NAMALWA (cell line): ENCODE measurements at regions not wholly inside any gene's neighbourhood (a gene's known extent, or its start where the extent isn't known, plus 50 kb on each side); places are given as distances from the start of the nearest gene placed in this dataset.
A peak's percentile ranks its signal among the peaks of the same experiment; 100 is the strongest.

Experiments used
- DNase-seq: peaks from one replicate; pipeline ENCODE4 v3.0.0-alpha.2; 2015; ENCODE audit warnings: low spot score

DNA sequence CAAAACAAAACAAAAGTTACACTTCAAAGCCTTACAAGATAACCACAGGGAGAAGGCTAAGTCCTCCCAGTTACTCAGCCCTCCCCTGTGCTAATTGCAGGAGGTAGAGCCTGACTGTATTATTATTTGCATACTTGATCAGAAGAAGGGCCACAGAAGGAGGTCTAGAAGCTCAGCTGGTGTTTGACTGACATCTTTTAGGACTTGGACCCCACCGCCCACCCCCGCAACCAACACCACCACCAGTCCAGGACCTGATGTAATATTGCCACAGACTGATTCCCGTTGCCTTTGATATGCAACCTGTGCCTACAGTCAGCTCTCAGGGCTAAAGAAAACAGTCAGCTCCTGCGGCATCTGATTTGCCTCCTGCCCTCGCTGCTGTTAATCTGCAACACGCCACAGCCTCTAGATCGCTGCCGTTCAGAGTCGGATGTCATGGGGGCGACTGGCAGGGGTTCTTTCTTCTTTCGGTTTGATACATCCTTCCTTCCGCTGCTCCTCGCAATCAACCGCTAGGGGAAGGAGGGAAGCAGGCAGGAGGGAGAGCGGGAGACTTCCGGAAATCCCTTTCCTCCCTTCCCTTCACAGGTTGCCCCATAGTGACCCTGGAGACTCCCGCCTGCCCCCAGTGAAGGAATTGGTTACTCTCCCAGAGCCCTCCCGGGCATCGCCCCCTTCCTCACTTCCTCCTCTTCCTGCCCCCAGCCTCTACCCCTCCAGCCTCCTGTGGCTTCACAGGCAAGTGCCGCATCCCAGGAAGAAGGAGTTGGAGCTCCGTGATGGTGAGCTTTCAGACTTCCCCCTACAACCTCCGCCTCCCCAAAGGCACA, 90.5 kb upstream of the SOX9 start:
- DNase-seq: peak; percentile 84

DNA sequence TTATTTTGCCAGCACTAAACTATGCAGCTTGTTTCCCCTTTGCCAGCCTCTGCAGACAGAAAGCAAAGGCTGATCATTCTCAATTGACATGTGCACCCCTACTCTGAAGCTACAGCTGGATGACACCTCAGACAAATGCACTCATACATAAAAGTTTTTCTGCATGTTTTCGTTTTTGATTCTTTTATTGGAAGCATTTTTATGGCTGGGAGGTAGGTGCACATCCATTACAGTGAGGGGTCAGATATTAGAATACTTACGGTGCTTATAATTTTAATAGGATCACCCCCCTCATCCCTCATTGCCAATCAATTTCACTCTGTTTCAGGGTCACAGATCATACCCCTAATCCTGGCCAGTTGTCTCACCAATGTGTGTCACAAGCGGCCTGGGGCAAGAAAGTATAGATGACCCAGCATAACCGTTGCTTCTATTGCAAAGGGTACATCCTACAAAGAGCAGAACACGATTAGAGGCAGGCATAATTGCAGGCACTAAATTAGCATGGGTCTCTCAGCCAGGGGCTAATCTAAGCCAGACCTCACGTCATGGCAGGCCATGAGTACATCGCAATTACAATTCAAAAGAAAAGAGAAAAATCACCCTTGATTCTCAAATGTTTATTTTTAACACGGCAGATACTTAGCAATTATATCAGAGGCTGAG, 89.5 kb upstream of the SOX9 start:
- peak; percentile 5 for DNase-seq

DNA sequence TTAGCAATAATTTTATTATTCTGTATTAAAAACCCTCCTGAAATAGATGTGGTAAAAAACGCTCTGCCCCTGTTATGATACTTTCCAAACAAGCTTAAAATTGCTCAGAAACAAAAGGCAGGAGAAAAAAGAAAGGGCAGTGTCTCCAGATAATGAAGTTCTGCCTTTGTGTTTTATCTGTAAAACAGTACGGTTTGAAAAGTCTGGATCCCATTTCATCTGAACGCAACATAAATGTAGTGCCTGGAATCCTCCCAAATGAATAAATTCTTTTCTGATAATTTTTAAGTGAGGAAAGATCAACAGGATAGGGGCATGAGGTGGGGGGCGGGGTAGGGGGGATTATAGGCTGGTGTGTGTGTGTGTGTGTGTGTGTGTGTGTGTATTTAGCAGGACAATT, 87.5 kb upstream of the SOX9 start:
- no peak for DNase-seq

DNA sequence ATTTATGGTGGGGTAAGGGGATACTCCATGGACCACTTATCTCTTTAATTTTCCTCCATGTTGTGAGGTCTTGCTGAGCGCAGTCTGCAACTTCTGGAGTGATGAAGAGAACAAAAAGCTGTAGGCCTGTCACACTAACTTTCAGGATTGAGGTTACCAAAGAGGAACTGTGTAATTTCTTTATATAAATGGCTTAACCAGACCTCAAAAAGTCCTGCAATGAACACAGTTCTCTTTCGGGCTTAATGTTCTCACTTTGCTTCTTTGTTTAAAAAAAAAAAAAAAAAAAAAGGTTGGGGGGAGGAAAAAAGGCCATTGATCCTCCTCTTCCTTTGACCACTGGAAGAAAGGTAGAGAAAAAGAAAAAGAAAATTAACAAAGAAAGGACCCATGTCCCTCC, 86.8 kb upstream of the SOX9 start:
- peak; percentile 7 for DNase-seq

DNA sequence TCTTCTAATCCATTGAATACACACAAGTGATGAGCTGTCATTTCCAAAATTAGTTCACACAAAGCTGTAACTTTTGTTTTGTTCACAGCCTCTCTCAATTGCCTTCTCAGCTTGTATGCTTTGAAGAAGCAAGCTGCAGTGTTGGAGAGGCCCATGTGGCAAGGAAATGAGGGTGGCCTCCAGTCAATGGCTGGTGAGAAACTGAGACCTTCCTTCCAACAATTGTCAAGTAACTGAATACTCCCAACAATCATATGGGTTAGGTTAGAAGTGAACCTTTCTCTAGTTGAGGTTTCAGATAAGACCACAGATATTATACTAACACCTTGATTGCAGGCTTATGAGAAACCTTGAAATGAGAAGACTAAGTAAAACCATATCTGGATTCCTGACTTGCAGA, 82.4 kb upstream of the SOX9 start:
- DNase-seq: no peak

DNA sequence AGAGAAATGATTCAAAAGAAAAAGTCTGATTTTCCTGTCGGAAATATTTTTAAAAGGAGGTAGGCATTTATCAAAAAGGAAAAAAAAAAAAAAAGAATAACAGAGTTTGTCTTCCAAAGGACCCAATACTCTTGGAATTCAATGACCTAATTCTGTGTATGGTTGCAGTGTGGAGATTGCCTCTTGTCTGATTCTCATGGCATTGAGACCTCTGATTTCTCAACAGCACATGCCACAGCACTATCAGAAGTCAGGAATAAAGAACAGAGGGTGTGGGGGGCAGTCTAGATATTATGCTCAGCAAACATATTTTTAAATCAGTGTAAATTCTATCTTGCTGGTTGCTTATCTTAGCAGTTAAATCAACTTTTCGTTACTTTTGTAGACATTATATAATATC, 81.3 kb upstream of the SOX9 start:
- DNase-seq: no peak

DNA sequence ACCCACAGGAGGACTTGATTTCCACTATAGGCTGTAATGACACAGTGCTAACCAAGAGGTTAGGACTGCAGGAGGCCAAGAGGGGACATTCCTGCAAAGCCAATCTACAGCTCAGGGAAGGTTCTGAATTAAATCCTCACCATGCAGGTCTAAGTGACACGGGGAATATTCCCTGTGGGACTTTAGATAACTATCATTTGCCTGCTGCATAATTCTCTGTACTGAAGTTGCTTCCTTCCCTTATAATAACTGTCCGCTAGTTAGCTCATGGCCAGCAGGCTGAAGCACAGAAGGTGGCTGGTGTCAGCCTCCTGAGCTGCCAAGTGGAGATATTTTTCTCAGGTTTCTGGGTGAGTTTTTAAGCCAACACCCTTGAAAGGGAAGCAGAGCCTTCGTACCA, 74.6 kb upstream of the SOX9 start:
- no peak for DNase-seq

DNA sequence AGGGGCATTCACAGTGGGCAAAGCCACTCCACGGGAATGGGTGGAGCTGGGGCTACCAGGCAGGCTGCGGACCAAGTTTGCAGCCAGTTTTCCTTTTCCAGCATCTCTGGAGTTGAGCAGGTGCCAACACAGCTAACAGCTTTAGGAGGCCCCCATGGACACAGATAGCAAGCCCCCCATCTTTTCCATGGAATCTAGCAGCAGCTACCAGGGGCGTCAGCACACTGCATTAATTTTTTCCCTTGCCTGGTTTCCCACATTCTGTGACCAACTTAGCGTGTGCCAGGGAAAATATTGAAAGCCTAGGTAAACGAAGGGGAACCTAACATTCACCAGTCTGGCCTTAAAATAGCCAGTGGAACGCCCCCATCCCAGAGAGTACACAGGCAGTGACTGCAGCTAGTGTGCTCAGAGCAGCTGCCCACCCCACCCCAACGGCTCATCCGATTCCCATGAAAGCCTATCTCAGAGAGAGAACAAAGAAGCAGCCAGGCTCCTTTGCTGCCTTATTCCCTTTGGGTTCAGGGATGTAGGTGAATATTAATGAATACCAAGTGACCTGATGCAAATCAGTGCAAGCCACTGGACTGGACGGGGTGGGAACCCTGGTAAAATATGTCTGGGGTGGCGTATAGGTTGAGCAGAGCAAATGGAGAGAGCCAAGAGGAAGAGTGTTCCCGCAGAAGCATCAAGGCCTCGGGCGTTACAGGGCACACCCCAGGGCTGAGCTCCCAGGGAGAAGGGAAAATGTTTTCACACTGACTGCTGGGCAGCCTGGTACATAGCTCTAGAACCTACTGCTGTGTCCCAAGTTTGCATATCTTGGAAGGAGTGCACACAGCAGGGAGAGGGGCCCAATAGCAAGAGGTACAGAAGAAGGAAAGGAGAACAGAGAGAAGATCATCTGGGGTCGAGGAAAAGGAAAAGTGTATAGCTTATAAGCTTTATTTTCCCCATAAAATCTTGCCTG, 73.9 kb upstream of the SOX9 start:
- no peak for DNase-seq

DNA sequence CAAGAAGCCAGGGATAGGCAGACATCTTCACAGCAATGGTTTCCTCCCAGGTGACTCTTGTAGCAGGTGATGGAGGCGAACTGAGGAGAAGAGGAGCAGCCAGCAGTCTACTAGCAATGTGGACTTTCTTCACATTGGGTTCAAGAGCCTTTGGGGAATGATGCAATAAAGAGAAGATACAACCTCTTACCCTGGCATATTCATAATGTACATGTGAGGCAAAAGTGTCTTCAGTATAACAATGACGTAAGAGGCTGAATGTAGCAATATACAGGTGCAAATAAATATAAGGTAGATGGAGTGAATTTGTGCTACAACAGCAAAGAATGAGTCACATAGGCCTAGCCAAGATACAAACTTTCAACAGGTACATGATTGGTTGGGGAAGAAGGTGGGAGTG, 70.9 kb upstream of the SOX9 start:
- DNase-seq: no peak

DNA sequence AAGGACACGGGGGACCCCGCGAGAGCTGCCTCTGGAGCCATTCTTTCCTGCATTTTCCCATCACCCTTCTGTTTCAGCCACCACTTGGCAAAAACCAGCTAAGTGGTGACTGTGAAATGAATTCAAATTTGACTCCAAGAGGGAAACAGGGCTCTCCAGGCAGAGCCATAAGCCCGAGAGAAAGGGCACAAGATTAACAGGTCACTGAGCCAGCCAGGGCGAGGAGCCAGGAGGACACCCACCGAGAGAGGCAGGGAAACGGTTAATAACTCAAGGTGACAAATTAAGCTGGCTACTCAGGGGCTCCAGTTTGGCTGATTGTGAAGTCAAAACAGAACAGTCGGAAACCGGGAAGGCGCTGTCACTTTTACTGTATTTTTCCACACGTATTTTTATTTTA, 67.8 kb upstream of the SOX9 start:
- no peak for DNase-seq

DNA sequence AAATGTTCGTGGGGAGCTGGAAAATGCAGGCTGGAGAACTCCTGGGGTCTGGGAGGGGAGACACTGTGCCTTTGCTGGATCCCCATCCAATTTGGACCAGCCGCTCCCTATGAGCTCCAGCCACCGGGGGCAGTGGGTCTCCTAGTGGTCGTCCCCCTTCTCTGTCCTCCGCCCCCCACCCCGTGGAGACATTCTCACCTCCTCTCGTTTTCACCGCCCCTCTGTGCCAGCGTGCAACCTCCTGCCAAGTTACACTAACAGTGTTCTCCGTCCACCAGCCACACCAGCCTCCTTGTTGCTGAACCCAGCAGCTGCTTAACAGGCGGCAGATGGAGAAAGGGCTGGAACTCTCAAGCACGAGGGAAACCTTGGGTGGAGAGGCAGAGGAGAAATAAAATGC, 67.4 kb upstream of the SOX9 start:
- DNase-seq: no peak

DNA sequence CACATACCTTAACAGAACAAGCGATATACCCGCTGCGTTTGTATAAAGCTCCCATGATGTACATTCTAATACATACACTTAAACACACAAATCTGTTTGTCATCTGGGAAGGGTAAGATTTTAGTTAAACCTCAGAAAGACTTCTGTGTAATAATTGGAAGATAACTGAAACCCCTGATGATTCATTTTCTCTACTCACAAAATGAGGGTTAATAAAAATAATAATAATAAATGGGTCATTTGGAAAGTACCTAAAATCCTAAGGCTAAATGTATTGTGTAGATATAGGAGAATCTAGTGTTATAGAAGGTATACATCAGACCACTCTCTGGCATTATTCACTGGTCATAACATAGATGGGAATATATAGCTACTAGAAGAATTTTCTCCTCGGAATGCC, 64.7 kb upstream of the SOX9 start:
- no peak for DNase-seq

DNA sequence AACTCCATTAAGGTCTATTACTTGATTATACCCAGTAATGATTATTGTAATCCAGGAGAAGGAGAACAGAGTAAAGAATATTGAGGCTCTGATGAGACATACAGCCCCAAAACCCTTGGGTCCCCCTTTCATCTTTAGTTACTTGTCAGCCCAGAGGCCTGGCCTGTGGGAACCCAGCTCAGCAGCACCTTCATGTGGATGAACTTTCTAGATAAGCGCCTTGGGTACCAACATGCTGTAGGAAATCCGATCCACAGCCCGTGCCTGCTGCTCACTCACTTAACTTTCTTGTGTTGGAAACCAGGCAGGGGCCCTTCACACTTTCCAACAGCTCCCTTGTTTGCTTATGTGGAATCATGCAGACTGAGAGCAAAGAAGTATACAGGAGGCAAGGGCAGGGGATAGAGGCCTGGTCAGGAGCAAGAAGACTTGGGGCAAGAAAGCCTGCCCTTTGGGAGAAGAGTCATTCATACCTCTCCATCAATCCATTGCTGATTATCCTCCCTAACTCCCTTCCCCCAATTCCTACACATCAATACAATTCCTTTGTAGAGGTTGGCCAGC, 64.0 kb upstream of the SOX9 start:
- DNase-seq: no peak

DNA sequence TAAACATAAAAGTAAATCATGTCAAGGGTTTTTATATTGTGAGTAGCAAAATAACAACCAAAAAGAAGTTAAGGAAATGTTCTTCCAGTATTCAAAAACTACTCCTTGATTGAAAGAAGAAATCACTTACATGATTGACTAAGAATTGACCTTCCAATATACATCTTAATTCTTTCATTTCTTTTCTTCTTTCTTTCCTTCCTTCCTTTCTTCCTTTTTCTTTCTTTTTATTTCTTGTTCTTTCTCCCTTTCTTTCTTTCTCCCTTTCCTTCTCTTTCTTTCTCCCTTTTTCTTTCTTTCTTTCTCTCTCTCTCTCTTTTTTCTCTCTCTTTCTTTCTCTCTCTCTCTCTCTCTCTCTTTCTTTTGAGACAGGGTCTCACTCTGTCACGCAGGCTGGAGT, 60.7 kb upstream of the SOX9 start:
- no peak for DNase-seq

DNA sequence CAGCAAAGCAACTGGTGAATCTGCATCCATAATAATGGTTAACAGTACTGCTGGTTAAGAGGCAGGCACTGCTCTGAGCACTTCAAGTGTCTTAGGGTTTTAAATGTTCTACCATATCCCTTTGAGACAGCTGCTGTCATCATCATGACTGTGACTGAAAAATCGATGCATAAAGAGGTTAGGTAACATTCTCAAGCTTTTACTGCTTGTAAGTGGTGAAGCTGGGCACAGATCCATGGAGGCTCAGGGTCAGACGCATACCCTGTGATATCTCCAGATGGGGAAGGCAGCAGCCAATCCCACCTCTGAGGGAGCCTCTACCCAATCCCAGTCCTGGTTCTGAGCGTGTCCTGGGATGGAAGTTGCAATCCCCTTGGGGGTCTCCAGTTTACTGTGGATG, 57.6 kb upstream of the SOX9 start:
- no peak for DNase-seq

DNA sequence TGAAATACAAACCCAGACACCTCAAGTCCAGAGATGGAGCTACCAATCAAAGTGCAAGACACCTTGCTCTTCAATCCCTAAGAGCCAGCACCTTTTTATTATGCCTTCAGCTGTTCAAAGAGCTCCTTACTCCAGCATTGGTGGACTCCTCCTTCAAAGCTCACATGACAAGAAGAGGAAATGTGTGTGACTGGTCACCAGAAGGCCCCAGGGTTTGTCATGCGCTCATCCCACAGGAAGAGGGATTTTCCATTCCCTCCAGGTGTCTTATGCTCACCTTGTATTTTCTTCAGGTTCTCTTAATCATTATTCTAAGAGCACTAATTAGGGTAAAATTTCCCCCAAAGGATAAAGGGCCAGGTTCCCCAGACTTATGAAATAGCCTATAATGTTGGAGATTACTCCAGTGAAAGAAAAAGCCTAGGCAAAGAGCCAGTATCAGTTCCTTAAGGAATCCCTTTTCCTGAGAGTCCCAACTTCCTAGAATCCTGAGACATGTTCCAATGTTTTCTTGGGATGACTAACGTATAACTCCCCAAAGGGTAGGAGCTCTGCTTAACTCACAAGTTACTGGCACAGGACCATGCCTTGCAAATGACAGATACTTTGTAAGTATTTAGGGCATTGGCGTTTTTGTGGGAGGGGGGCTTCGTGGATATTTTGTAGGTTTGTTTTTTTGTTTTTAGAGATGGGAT, 56.9 kb upstream of the SOX9 start:
- DNase-seq: no peak

DNA sequence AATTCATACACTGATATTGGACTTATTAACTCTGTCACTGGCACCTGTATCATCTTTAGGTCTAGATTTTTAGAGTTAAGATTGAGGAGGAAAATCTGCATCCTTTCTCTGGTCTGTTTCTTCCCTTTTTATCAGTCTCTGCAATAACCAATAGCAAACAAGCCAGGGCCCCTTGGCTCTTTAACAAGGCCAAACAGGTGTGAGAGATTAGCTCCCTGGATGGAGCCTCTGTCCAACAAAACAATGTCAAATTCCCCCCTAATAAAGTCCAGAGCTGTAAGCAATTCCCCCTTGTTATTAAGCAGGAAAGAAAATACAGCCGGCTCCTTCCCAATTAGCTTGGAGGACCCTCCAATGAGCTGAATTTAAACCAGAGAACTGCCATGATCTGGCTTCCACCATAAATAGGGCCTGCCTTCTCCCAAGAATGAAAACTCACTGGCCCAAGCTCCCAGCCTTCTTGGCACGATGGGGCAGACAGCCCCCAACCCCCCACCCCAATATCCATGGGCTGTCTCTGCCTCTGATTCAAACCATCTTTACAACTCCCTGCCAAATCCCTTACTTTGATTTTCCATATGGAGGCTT, 56.1 kb upstream of the SOX9 start:
- DNase-seq: no peak

DNA sequence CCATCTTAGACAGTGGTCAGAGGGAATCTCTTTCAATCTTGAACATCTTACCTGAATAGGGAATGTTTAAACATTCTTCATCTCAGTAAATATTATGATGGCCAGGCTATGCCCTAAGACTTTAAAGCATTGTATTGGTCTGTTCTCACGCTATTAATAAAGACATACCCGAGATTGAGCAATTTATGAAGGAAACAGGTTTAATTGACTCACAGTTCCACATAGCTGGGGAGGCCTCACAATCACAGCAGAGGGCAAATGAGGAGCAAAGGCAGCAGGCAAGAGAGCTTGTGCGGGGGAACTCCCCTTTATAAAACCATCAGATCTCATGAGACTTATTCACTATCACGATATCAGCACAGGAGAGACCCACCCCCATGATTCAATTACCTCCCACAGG, 55.3 kb upstream of the SOX9 start:
- no peak for DNase-seq

DNA sequence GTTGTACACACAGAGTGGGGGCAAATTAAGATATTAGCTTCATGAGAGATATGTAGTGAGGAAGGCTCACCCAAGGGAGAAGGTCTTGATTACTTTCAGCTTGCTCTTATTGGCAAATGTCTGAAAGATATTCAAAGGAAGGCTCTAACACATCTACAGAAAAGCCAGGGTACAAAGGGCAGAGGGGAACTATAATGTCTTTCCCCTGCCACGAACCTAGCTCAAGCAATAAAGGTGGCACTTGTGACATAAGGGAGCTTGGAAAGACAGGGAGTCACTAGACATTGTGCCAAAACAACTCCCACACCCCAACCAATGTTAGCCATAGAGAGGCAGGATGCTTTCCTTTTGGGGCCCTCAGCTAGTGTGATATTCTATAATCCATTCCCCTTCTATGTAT, 52.2 kb upstream of the SOX9 start:
- DNase-seq: no peak

DNA sequence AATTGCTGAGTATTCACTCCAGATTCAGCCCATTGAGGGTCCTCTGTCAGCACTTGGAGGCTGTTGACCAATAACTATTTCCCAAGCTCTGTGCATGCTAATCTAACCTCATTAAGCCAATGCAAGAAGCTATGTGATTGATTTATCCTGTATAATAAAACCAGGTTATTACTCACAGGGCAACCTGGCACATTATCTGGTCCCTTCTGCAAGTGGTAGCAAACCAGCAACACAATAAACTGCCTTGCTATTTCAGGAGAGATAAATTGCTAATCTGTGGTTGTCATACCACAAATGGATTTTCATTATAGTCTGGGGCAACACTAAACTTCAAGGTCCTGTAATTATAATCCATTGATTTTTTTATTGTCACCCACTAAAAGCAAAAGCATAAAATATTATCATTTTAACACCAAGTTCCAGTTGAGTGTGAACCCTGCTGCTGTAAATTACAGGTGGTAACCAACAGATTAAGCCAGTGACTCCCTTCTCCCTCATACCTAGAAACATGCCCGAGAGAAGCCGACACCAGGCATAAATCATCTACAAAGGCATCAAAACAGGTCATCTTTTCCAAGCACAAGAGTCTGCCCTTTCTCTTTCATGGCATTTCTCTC, 51.1 kb upstream of the SOX9 start:
- DNase-seq: no peak
